ENCODE measurements at regions not wholly inside any gene's neighbourhood (a gene's known extent, or its start where the extent isn't known, plus 50 kb on each side); places are given as distances from the start of the nearest gene placed in this dataset.

- DNase-seq: no peak
Observed at GRCh38 chr11:31997955-31998354, 92.9 kb upstream of the RCN1 start.

GRCh38 chr11:31996159-31996881 is 94.6 kb upstream of the RCN1 start:
- no peak for DNase-seq

- DNase-seq: no peak
Observed at GRCh38 chr11:31995525-31996094, 95.3 kb upstream of the RCN1 start.

DNA sequence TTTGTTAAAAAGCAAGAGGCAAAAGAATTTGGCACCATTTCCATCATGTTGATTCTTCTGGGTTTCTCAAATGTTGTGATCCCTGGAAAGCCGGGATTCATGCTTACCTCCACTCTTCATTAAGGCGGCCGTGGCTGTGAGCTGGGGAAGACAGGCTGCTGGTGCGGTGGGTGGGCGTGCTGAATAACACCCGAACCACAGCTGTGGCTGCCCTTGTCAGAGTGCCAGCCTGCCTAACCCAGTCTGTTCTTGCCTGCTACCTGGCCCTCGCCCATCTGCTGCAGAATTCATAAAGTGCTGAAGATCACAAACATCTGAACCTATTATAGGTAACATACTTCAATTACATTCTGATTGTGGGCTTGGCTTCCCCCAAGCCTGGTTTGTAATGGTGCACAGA is 95.8 kb upstream of the RCN1 start:
- no peak for DNase-seq

DNA sequence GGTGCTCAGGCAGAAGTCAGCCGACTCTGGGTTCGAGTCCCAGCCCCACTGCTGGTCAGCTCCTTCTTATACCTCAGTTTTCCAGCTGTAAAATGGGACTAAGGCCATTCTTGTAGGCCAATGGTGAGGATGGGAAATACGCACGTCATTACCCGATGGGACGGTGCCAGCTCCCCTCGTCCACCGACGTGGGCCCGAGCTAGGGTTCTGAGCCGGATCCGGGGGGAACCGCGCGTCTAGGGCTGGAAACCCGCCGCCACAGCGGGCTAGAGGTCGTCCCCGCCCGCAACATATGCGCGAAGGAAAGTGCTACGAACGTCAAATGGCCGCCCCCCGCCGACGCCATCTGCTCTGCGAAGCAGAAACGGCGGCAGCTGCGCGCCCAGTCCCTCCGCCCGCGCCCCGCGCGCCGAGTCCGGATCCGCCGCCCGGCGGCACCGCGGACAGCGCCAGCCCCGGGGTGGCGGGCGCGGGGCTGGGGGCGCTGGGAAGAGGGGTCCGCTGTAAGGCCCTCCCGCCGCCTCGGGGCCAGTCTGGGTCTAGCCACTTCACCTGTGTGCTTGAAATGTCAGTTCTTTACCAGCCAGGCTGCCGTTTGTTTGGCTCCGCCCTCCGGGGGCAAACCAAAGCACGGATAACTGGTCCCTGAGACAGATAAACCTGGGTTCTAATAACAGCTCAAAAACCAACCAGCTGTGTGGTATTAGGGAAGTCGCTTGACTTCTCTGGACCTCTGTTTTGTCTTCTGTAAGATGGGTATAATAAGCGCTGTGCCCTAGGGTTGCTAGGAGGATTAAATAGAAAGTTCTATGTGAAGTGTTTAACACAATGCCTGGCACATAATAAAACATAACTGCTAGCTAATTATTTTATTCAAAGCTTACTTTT is 103.5 kb upstream of the RCN1 start:
- DNase-seq: no peak

GRCh38 chr11:31986201-31986889 is 104.5 kb upstream of the RCN1 start:
- no peak for DNase-seq

DNA sequence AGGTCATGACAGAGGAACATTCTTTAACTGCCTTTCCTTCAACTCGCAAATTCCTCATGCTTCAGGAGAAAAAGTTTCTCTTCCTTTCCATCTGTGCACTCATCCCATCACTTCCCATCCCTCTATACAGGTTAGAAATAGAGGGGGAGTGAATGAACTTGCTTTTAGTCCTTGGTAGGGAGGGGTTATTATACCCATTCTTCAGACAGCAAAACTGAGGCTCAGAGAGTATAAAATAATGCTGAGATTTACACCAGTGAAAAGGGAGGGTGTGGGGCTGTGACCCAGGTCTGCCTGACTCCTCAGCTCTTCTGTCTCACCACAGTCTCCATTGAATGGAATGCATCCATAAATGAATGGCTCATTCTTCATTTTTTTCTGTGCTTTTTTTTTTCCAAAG is 109.4 kb upstream of the RCN1 start:
- DNase-seq: no peak

DNA sequence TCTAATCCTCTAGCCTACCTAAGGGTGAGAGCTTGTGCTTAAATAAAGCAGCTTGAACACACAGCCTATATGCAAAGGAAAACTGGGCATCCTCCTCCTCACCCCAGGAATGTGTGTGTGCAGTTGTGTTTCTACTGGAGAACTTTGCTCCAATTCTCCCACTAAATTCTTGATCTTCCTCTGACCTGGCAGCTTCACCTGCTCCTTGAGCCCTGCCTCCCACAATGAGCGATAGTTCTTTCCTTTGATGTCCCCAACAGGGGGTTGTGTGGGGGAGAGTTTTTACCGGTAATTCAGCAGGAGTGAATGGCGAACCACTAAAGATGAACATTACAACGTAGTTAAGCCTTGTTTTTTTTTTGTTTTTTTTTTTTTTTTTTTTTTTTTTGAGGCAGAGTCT is 113.5 kb upstream of the RCN1 start:
- no peak for DNase-seq

- DNase-seq: no peak
Observed at GRCh38 chr11:31974366-31975136, 116.3 kb upstream of the RCN1 start.

- DNase-seq: no peak
Observed at GRCh38 chr11:31973172-31973571, 117.7 kb upstream of the RCN1 start.

DNA sequence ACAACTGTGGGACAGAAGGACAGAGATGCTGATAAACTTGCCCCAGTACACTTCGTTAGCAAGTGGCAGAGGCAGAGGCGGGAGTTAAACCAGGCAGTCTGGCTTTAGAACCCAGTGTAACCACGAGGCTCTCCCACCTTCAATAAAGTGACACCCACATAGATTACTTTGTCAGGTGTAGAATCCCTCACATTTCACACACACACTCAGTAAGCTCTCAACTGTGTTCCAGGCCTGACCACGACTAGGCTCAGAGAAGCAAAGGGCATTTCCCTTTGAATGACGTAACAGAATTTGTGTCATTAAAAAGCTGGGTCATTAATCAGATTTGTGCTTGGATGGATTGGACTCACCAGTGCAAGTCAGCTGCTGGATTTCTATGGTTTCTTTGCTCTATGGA is 118.3 kb upstream of the RCN1 start:
- no peak for DNase-seq

GRCh38 chr11:31969359-31969702 is 121.5 kb upstream of the RCN1 start:
- DNase-seq: no peak

DNA sequence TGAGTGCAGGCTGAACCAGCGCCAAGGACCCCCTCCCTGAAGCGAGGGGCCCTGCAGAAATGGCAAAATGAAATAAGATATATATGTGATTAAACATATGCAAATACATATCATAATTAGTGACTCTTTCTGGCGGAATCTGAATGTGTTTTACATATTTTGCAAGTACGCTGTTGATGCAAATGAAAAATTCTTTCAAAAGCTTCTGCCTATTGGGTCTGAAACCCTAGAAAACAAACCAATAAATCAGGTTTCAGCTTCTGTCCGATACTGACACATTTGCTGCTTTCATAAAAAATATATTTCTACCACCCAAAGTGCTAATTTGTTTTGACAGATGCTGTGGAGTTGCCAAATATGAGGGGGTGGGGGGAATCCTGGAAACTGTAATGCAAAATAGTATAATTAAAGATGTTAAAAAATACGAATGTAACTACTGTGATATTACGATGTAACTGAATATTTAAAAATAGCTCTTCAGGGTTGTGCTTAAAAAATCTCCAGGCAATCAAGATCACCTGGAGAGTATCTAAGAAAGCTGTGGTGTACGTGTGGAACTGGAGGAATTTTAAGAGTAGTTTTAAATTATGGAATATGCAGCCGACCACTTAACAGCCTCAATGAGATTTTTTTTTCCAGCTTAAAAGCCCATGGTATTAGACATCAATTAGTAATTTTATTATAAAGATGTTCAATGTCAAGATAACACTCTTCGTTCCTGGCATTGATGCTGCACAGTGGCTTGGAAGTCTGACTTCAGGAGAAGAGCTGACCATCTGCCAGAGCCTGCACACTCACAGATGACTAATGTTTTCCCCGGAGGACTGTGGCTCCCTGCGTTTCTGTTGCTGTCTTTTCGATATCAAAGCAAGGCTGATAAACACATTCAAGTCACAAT is 122.2 kb upstream of the RCN1 start:
- no peak for DNase-seq

DNA sequence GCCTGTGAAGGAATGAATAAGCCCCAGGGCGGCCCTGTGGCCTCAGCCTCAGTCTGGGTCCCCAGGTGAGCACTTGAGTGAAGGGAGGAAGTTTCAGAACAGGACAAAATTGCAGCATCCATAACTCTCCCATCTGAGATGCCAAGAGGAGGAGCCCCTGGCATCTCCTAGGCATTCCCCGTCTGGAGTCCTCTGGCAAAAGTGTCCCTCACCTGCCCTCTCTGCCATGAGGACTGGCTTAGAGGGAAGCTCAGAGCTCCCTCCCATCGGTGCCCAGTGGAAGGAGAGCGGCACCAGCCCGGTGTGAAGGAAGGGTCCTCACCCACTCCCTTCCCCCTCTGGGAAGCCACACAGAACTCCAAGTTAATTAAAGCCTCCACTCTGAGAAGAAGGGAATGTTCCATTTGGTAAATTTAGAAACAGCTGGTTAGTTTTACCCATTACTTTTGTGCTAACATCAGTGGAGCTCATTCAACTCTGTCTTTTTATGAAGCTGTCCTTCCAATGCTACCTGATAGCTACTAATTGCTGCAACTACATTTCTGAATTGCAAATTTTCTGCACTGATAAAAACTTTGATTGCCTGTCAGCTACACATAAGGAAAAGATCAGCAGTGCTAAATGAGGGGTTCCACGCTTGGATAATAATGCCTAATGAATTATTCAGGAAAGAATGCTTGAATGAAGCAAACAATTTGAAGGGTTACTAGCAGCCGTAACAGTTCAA is 123.3 kb upstream of the RCN1 start:
- DNase-seq: no peak

GRCh38 chr11:31966846-31967245 is 124.0 kb upstream of the RCN1 start:
- no peak for DNase-seq

- DNase-seq: no peak
Observed at GRCh38 chr11:31964181-31964580, 126.7 kb upstream of the RCN1 start.

- no peak for DNase-seq
Observed at GRCh38 chr11:31960126-31960525, 130.7 kb upstream of the RCN1 start.

- DNase-seq: no peak
Observed at GRCh38 chr11:31959716-31960115, 131.2 kb upstream of the RCN1 start.

GRCh38 chr11:31958076-31958735 is 132.7 kb upstream of the RCN1 start:
- DNase-seq: peak; percentile 1 to 18 (median 12)

- DNase-seq: no peak
Observed at GRCh38 chr11:31957674-31958073, 133.2 kb upstream of the RCN1 start.

Measured in activated naive CD4-positive, alpha-beta T cell (primary cell).